ENCODE measurements at regions not wholly inside any gene's neighbourhood (a gene's known extent, or its start where the extent isn't known, plus 50 kb on each side); places are given as distances from the start of the nearest gene placed in this dataset.

GRCh38 chr7:114345494-114345893 is 69.1 kb upstream of the FOXP2 start:
- TF ChIP-seq, protein P1, sequence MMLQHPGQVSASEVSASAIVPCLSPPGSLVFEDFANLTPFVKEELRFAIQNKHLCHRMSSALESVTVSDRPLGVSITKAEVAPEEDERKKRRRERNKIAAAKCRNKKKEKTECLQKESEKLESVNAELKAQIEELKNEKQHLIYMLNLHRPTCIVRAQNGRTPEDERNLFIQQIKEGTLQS (IDR thresholded peaks at IDR 0.05), result no peak
- WGBS, result 85% methylated on average over 2 of the region's 2 CpGs
- Histone ChIP-seq H3K9ac (ENCODE audit: low read depth in 1 of 2, low read length in 2 of 2) (no peak overlapping the region), H3K36me3 (ENCODE audit: control insufficient read depth in 4 of 4, insufficient read depth in 3 of 4, low read depth in 1 of 4, low read length in 3 of 4) (no peaks in the 10 kb centered on the region), H3K27ac (ENCODE audit: low read depth in 1 of 2, low read length in 2 of 2) (no peak overlapping the region), H3K4me1 (ENCODE audit: control insufficient read depth in 4 of 4, insufficient read depth in 4 of 4, low read length in 3 of 4) (no peaks in the 10 kb centered on the region), H3K9me3 (ENCODE audit: control insufficient read depth in 4 of 4, low read length in 3 of 4) (no peaks in the 10 kb centered on the region), H3K4me3 (ENCODE audit: low read depth in 1 of 3, low read length in 3 of 3) (no peak overlapping the region), H3K27me3 (ENCODE audit: control insufficient read depth in 4 of 4, insufficient read depth in 4 of 4, low read length in 3 of 4) (no peaks in the 10 kb centered on the region)
- DNase-seq (ENCODE audit: low spot score), result no peak

- Histone ChIP-seq H3K36me3 (ENCODE audit: control insufficient read depth in 4 of 4, insufficient read depth in 3 of 4, low read depth in 1 of 4, low read length in 3 of 4) (no peaks in the 10 kb centered on the region), H3K9ac (ENCODE audit: low read depth in 1 of 2, low read length in 2 of 2) (no peak overlapping the region), H3K4me3 (ENCODE audit: low read depth in 1 of 3, low read length in 3 of 3) (no peak overlapping the region), H3K27me3 (ENCODE audit: control insufficient read depth in 4 of 4, insufficient read depth in 4 of 4, low read length in 3 of 4) (no peaks in the 10 kb centered on the region), H3K4me1 (ENCODE audit: control insufficient read depth in 4 of 4, insufficient read depth in 4 of 4, low read length in 3 of 4) (no peaks in the 10 kb centered on the region), H3K27ac (ENCODE audit: low read depth in 1 of 2, low read length in 2 of 2) (no peak overlapping the region), H3K9me3 (ENCODE audit: control insufficient read depth in 4 of 4, low read length in 3 of 4) (no peaks in the 10 kb centered on the region)
- TF ChIP-seq, protein P2, sequence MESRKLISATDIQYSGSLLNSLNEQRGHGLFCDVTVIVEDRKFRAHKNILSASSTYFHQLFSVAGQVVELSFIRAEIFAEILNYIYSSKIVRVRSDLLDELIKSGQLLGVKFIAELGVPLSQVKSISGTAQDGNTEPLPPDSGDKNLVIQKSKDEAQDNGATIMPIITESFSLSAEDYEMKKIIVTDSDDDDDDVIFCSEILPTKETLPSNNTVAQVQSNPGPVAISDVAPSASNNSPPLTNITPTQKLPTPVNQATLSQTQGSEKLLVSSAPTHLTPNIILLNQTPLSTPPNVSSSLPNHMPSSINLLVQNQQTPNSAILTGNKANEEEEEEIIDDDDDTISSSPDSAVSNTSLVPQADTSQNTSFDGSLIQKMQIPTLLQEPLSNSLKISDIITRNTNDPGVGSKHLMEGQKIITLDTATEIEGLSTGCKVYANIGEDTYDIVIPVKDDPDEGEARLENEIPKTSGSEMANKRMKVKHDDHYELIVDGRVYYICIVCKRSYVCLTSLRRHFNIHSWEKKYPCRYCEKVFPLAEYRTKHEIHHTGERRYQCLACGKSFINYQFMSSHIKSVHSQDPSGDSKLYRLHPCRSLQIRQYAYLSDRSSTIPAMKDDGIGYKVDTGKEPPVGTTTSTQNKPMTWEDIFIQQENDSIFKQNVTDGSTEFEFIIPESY (IDR thresholded peaks at IDR 0.05), result no peak
- TF ChIP-seq, protein P1 (IDR thresholded peaks at IDR 0.05), result no peak
- TF ChIP-seq SP1 (IDR thresholded peaks at IDR 0.05) (no peak), EGR1 (IDR thresholded peaks at IDR 0.05; ENCODE audit: low read depth in 2 of 2) (no peak), TAF1 (conservative IDR thresholded peaks at IDR 0.05) (no peak)
- WGBS, result 87% methylated on average over 9 of the region's 9 CpGs
- no peak for DNase-seq (ENCODE audit: low spot score)
Observed at GRCh38 chr7:114343949-114344708, 70.5 kb upstream of the FOXP2 start.

- no peak overlapping the region for H3K4me3 ChIP-seq (ENCODE audit: low read depth in 1 of 3, low read length in 3 of 3)
- H3K36me3 ChIP-seq (ENCODE audit: control insufficient read depth in 4 of 4, insufficient read depth in 3 of 4, low read depth in 1 of 4, low read length in 3 of 4), result no peaks in the 10 kb centered on the region
- no peaks in the 10 kb centered on the region for H3K27me3 ChIP-seq (ENCODE audit: control insufficient read depth in 4 of 4, insufficient read depth in 4 of 4, low read length in 3 of 4)
- H3K27ac ChIP-seq (ENCODE audit: low read depth in 1 of 2, low read length in 2 of 2), result no peak overlapping the region
- DNase-seq (ENCODE audit: low spot score), result no peak
- H3K4me1 ChIP-seq (ENCODE audit: control insufficient read depth in 4 of 4, insufficient read depth in 4 of 4, low read length in 3 of 4), result no peaks in the 10 kb centered on the region
- WGBS, result 89% methylated on average over 1 of the region's 1 CpG
- no peaks in the 10 kb centered on the region for H3K9me3 ChIP-seq (ENCODE audit: control insufficient read depth in 4 of 4, low read length in 3 of 4)
- H3K9ac ChIP-seq (ENCODE audit: low read depth in 1 of 2, low read length in 2 of 2), result no peak overlapping the region
- TF ChIP-seq YY1 (IDR thresholded peaks at IDR 0.05), result no peak
- TF ChIP-seq FOXA1 (IDR thresholded peaks at IDR 0.05), result no peak
- TF ChIP-seq, protein P3, sequence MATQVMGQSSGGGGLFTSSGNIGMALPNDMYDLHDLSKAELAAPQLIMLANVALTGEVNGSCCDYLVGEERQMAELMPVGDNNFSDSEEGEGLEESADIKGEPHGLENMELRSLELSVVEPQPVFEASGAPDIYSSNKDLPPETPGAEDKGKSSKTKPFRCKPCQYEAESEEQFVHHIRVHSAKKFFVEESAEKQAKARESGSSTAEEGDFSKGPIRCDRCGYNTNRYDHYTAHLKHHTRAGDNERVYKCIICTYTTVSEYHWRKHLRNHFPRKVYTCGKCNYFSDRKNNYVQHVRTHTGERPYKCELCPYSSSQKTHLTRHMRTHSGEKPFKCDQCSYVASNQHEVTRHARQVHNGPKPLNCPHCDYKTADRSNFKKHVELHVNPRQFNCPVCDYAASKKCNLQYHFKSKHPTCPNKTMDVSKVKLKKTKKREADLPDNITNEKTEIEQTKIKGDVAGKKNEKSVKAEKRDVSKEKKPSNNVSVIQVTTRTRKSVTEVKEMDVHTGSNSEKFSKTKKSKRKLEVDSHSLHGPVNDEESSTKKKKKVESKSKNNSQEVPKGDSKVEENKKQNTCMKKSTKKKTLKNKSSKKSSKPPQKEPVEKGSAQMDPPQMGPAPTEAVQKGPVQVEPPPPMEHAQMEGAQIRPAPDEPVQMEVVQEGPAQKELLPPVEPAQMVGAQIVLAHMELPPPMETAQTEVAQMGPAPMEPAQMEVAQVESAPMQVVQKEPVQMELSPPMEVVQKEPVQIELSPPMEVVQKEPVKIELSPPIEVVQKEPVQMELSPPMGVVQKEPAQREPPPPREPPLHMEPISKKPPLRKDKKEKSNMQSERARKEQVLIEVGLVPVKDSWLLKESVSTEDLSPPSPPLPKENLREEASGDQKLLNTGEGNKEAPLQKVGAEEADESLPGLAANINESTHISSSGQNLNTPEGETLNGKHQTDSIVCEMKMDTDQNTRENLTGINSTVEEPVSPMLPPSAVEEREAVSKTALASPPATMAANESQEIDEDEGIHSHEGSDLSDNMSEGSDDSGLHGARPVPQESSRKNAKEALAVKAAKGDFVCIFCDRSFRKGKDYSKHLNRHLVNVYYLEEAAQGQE (IDR thresholded peaks at IDR 0.05), result no peak
- no peak for TF ChIP-seq RXRA (IDR thresholded peaks at IDR 0.05)
- TF ChIP-seq TAF1 (conservative IDR thresholded peaks at IDR 0.05), result no peak
- TF ChIP-seq NR2F2 (IDR thresholded peaks at IDR 0.05), result no peak
- TF ChIP-seq, protein P2 (IDR thresholded peaks at IDR 0.05), result no peak
- TF ChIP-seq EGR1 (IDR thresholded peaks at IDR 0.05; ENCODE audit: low read depth in 2 of 2), result no peak
- no peak for TF ChIP-seq GABPA (IDR thresholded peaks at IDR 0.05 in 1 of 2, conservative IDR thresholded peaks at IDR 0.05 in 1 of 2)
- no peak for TF ChIP-seq HNF4A (conservative IDR thresholded peaks at IDR 0.05)
- TF ChIP-seq FOXA2 (IDR thresholded peaks at IDR 0.05), result no peak
- TF ChIP-seq JUND (IDR thresholded peaks at IDR 0.05), result no peak
- no peak for TF ChIP-seq SP1 (IDR thresholded peaks at IDR 0.05)
- TF ChIP-seq, protein P4, sequence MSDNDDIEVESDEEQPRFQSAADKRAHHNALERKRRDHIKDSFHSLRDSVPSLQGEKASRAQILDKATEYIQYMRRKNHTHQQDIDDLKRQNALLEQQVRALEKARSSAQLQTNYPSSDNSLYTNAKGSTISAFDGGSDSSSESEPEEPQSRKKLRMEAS (IDR thresholded peaks at IDR 0.05), result no peak
- TF ChIP-seq, protein P1 (IDR thresholded peaks at IDR 0.05), result no peak
Observed at GRCh38 chr7:114342431-114343179, 72.0 kb upstream of the FOXP2 start.

Data from liver (tissue), 7 donors.